Ovary (tissue), 1 donor: ENCODE measurements at regions not wholly inside any gene's neighbourhood (a gene's known extent, or its start where the extent isn't known, plus 50 kb on each side); places are given as distances from the start of the nearest gene placed in this dataset.

ENCODE experiments used
- EP300 ChIP-seq: sonication (generic); formaldehyde crosslinking; IDR thresholded peaks from one replicate; pipeline ENCODE4 v1.6.1; 2017; ENCODE audit warnings: antibody characterized with exemption
- POLR2A ChIP-seq: fragments of 450-650 bp; IDR thresholded peaks from one replicate; pipeline ENCODE4 v1.6.1; 2017; ENCODE audit warnings: antibody characterized with exemption, mild to moderate bottlenecking, moderate library complexity

DNA sequence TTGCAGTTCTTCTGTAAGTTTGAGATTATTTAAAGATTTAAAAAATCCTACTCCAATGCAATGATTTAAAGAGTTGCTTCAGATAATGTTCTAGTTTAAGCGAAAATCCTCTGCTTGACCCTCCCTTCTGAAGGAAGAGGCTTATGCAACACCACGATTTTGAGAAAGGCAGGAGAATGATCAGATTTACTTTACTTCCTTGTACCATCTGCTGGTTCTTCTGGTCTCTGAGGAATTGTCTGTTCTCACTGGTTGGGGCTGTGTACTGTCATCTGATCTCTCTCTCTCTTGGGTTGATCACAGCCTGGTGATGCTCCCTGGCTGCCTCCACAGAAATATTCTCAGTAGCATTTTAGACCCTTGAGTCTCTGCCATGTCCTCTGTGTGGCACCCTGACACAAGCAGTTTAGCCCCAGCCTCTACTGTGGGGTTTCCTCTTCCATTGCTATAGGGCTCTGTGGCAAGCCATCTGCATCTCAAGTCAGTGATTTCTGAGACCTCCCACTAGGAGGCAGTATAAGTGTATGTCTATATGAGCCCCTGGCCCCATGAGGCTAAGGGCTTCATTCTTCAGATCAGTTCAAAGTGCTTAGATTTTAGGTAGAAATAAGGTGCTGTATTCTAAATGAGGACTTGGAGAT lies 50.8 kb upstream of the PLAAT1 start:
- TF ChIP-seq EP300 (no peak), POLR2A (no peak)
